ENCODE measurements at regions not wholly inside any gene's neighbourhood (a gene's known extent, or its start where the extent isn't known, plus 50 kb on each side); places are given as distances from the start of the nearest gene placed in this dataset.

DNA sequence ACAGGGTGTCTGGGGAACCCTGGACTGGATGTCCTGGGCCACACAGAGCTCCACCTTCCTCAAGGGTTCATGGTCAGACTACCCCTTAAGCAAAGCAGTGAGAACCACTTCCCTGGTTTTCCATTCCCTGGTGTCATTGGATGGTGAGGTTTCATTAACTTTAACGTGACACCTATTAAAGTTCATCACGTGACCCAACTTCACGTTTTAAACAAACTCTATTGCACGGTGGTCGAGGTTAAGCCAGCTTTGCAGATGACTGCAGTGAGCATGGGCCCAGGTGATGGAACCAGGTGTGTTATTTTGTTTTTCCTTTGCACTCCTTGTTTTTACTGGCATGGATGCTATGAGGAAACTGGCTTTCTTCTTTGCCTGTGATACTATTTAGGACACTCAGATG lies 385.7 kb upstream of the IRX1 start:
- no peaks in the 10 kb centered on the region for H3K9me3 ChIP-seq (ENCODE audit: control insufficient read depth, insufficient read depth, low read depth, low read length)
- H3K4me1 ChIP-seq (ENCODE audit: control insufficient read depth, extremely low read depth, insufficient read depth, low read length) = no peaks in the 10 kb centered on the region
- TF ChIP-seq, protein P1, sequence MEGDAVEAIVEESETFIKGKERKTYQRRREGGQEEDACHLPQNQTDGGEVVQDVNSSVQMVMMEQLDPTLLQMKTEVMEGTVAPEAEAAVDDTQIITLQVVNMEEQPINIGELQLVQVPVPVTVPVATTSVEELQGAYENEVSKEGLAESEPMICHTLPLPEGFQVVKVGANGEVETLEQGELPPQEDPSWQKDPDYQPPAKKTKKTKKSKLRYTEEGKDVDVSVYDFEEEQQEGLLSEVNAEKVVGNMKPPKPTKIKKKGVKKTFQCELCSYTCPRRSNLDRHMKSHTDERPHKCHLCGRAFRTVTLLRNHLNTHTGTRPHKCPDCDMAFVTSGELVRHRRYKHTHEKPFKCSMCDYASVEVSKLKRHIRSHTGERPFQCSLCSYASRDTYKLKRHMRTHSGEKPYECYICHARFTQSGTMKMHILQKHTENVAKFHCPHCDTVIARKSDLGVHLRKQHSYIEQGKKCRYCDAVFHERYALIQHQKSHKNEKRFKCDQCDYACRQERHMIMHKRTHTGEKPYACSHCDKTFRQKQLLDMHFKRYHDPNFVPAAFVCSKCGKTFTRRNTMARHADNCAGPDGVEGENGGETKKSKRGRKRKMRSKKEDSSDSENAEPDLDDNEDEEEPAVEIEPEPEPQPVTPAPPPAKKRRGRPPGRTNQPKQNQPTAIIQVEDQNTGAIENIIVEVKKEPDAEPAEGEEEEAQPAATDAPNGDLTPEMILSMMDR (conservative IDR thresholded peaks at IDR 0.05 in 1 of 2, IDR thresholded peaks at IDR 0.05 in 1 of 2; ENCODE audit: low read depth in 1 of 2, low read length in 2 of 2) = no peak
- no peak for TF ChIP-seq EZH2 (IDR thresholded peaks at IDR 0.05; ENCODE audit: low read length, missing control alignments)
- no peak overlapping the region for H3K9ac ChIP-seq (ENCODE audit: insufficient read depth, low read length)
- no peaks in the 10 kb centered on the region for H3K27me3 ChIP-seq (ENCODE audit: control insufficient read depth, insufficient read depth, low read length)
- H4K20me1 ChIP-seq (ENCODE audit: control insufficient read depth, extremely low read depth, insufficient read depth, low read length) = no peaks in the 10 kb centered on the region
- H3K4me2 ChIP-seq (ENCODE audit: extremely low read depth, insufficient read depth, low read length) = no peak overlapping the region
- no peaks in the 10 kb centered on the region for H3K36me3 ChIP-seq (ENCODE audit: control insufficient read depth, insufficient read depth, low read length)
- no peak for DNase-seq (ENCODE audit: low read depth in 2 of 2)
- H3K79me2 ChIP-seq (ENCODE audit: control insufficient read depth, insufficient read depth, low read length) = no peaks in the 10 kb centered on the region
- H2AFZ ChIP-seq (ENCODE audit: low read length) = no peak overlapping the region
- no peak overlapping the region for H3K4me3 ChIP-seq (replicated peaks in 1 of 4; ENCODE audit: control extremely low read depth in 1 of 4, insufficient read depth in 1 of 4, low read depth in 3 of 4, low read length in 4 of 4)
- H3K27ac ChIP-seq (ENCODE audit: insufficient read depth, low read length) = no peak overlapping the region

DNA sequence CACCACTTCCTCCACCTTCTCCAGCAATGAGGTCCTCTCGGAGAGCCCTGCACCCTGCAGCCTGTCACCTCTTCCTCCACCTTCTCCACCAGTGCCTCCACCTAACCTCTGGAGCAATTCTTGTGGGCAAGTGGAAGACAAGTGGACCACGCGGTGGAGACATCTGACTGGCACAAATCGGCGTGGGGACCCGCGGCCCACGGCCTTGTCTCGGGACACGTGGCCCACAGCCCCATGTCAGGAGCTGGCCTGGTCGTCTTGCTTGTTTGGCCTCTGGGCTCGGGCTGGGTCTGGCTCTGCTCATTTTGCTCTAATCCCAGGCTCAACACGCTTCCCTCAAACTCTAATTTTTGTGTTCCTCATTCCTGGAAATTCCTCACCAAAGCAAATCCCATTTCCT lies 393.1 kb upstream of the IRX1 start:
- TF ChIP-seq, protein P1 (conservative IDR thresholded peaks at IDR 0.05 in 1 of 2, IDR thresholded peaks at IDR 0.05 in 1 of 2; ENCODE audit: low read depth in 1 of 2, low read length in 2 of 2) = no peak
- no peak for TF ChIP-seq EZH2 (IDR thresholded peaks at IDR 0.05; ENCODE audit: low read length, missing control alignments)
- DNase-seq (ENCODE audit: low read depth in 2 of 2) = no peak
- no peaks in the 10 kb centered on the region for H3K4me1 ChIP-seq (ENCODE audit: control insufficient read depth, extremely low read depth, insufficient read depth, low read length)
- H3K27me3 ChIP-seq (ENCODE audit: control insufficient read depth, insufficient read depth, low read length) = no peaks in the 10 kb centered on the region
- H3K4me2 ChIP-seq (ENCODE audit: extremely low read depth, insufficient read depth, low read length) = no peak overlapping the region
- H3K9me3 ChIP-seq (ENCODE audit: control insufficient read depth, insufficient read depth, low read depth, low read length) = no peaks in the 10 kb centered on the region
- no peaks in the 10 kb centered on the region for H4K20me1 ChIP-seq (ENCODE audit: control insufficient read depth, extremely low read depth, insufficient read depth, low read length)
- H3K79me2 ChIP-seq (ENCODE audit: control insufficient read depth, insufficient read depth, low read length) = no peaks in the 10 kb centered on the region
- H3K4me3 ChIP-seq (replicated peaks in 1 of 4; ENCODE audit: control extremely low read depth in 1 of 4, insufficient read depth in 1 of 4, low read depth in 3 of 4, low read length in 4 of 4) = no peak overlapping the region
- no peak overlapping the region for H3K27ac ChIP-seq (ENCODE audit: insufficient read depth, low read length)
- no peaks in the 10 kb centered on the region for H3K36me3 ChIP-seq (ENCODE audit: control insufficient read depth, insufficient read depth, low read length)
- no peak overlapping the region for H3K9ac ChIP-seq (ENCODE audit: insufficient read depth, low read length)
- no peak overlapping the region for H2AFZ ChIP-seq (ENCODE audit: low read length)

DNA sequence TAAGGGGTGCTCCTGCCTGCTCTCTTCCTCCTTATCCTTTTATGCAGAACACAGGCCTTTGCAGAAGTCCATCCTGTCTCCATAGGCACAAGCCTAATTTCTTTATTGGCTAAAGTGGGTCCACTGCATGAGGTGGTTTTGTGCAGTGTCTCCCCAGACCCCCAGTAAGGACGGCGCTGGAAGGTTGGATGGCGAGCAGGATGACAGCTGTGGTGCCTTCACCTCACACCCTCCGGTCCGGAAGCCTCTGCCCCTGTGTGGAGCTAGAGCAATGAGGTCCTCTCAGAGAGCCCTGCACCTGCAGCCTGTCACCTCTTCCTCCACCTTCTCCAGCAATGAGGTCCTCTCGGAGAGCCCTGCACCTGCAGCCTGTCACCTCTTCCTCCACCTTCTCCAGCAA lies 393.7 kb upstream of the IRX1 start:
- no peak overlapping the region for H2AFZ ChIP-seq (ENCODE audit: low read length)
- TF ChIP-seq, protein P1 (conservative IDR thresholded peaks at IDR 0.05 in 1 of 2, IDR thresholded peaks at IDR 0.05 in 1 of 2; ENCODE audit: low read depth in 1 of 2, low read length in 2 of 2) = no peak
- TF ChIP-seq EZH2 (IDR thresholded peaks at IDR 0.05; ENCODE audit: low read length, missing control alignments) = no peak
- H3K36me3 ChIP-seq (ENCODE audit: control insufficient read depth, insufficient read depth, low read length) = no peaks in the 10 kb centered on the region
- no peaks in the 10 kb centered on the region for H3K4me1 ChIP-seq (ENCODE audit: control insufficient read depth, extremely low read depth, insufficient read depth, low read length)
- no peaks in the 10 kb centered on the region for H3K9me3 ChIP-seq (ENCODE audit: control insufficient read depth, insufficient read depth, low read depth, low read length)
- H3K79me2 ChIP-seq (ENCODE audit: control insufficient read depth, insufficient read depth, low read length) = no peaks in the 10 kb centered on the region
- no peak for DNase-seq (ENCODE audit: low read depth in 2 of 2)
- no peaks in the 10 kb centered on the region for H3K27me3 ChIP-seq (ENCODE audit: control insufficient read depth, insufficient read depth, low read length)
- H3K9ac ChIP-seq (ENCODE audit: insufficient read depth, low read length) = no peak overlapping the region
- no peak overlapping the region for H3K27ac ChIP-seq (ENCODE audit: insufficient read depth, low read length)
- H3K4me2 ChIP-seq (ENCODE audit: extremely low read depth, insufficient read depth, low read length) = no peak overlapping the region
- H3K4me3 ChIP-seq (replicated peaks in 1 of 4; ENCODE audit: control extremely low read depth in 1 of 4, insufficient read depth in 1 of 4, low read depth in 3 of 4, low read length in 4 of 4) = no peak overlapping the region
- H4K20me1 ChIP-seq (ENCODE audit: control insufficient read depth, extremely low read depth, insufficient read depth, low read length) = no peaks in the 10 kb centered on the region
